Neuron (in vitro differentiated cells): ENCODE measurements at regions not wholly inside any gene's neighbourhood (a gene's known extent, or its start where the extent isn't known, plus 50 kb on each side); places are given as distances from the start of the nearest gene placed in this dataset.

Experiments
- H2AFZ ChIP-seq: one replicate; pipeline ENCODE4 v1.6.1; 2013; ENCODE audit warnings: low read depth, mild to moderate bottlenecking, inconsistent platforms, low read length, moderate library complexity
- H3K27me3 ChIP-seq: one replicate; pipeline ENCODE4 v1.6.1; 2013; ENCODE audit warnings: low read length; ENCODE audit not compliant: insufficient read depth
- H3K36me3 ChIP-seq: one replicate; pipeline ENCODE4 v1.6.1; 2013; ENCODE audit warnings: low read length; ENCODE audit not compliant: insufficient read depth
- H3K4me1 ChIP-seq: one replicate; pipeline ENCODE4 v1.6.1; 2013; ENCODE audit warnings: low read length; ENCODE audit not compliant: insufficient read depth
- H3K4me3 ChIP-seq: 2 replicates; pipeline ENCODE4 v1.5.1; 2013; ENCODE audit warnings: mild to moderate bottlenecking, low read length, moderate library complexity
- H3K9me3 ChIP-seq: one replicate; pipeline ENCODE4 v1.6.1; 2013; ENCODE audit warnings: low read length

DNA sequence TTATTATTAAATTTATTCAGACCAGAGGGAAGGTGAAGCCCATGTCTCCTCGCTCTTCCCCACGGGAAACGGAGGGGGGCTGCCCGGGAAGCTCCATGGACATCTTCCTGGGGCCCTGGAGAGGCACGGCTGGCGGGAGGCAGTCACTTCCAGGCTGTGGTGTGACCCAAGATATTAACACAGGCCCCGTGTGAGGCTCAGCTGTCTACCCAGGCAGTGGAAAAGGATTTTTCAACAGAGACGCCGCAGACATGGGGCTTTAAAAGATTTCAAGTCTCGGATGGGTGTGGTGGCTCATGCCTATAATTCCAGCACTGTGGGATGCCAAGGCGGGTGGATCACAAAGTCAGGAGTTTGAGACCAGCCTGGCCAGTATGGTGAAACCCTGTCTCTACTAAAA is 117.9 kb downstream of the ERMARD start:
- no peak overlapping the region for H3K4me3 ChIP-seq
- H3K4me1 ChIP-seq: no peaks in the 10 kb centered on the region
- H3K27me3 ChIP-seq: peaks cover 6% of the 10 kb centered on the region
- no peaks in the 10 kb centered on the region for H3K9me3 ChIP-seq
- no peak overlapping the region for H2AFZ ChIP-seq
- no peaks in the 10 kb centered on the region for H3K36me3 ChIP-seq

- H3K4me1 ChIP-seq: no peaks in the 10 kb centered on the region
- H2AFZ ChIP-seq: no peak overlapping the region
- H3K27me3 ChIP-seq: peaks cover 6% of the 10 kb centered on the region
- no peaks in the 10 kb centered on the region for H3K9me3 ChIP-seq
- H3K4me3 ChIP-seq: no peak overlapping the region
- no peaks in the 10 kb centered on the region for H3K36me3 ChIP-seq
These were observed 117.0 kb downstream of the ERMARD start for GRCh38 chr6:169868458-169868857.

DNA sequence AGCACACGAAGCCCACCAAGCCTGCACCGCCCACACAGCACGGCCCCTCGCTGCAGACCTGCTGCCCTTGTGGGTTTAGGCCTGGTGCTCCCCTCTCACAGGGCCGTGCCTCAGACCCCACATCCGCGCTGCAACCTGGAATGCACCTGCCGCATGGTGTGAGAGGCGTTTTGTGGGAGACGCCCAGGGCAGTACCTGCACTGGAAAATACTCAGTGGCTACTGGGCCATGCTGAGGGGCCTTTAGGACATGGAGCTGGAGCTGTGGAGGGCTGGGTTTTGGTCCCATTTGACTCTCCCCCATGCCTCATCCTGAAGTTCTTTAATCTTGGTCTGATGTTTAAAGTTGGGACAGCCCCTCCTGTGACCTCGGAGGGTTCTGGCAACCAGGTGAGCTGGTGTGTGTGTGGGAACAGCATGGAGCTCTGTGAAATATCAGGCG is 116.3 kb downstream of the ERMARD start:
- no peaks in the 10 kb centered on the region for H3K9me3 ChIP-seq
- H3K4me1 ChIP-seq: no peaks in the 10 kb centered on the region
- no peak overlapping the region for H3K4me3 ChIP-seq
- no peaks in the 10 kb centered on the region for H3K36me3 ChIP-seq
- H2AFZ ChIP-seq: no peak overlapping the region
- H3K27me3 ChIP-seq: peaks cover 6% of the 10 kb centered on the region

DNA sequence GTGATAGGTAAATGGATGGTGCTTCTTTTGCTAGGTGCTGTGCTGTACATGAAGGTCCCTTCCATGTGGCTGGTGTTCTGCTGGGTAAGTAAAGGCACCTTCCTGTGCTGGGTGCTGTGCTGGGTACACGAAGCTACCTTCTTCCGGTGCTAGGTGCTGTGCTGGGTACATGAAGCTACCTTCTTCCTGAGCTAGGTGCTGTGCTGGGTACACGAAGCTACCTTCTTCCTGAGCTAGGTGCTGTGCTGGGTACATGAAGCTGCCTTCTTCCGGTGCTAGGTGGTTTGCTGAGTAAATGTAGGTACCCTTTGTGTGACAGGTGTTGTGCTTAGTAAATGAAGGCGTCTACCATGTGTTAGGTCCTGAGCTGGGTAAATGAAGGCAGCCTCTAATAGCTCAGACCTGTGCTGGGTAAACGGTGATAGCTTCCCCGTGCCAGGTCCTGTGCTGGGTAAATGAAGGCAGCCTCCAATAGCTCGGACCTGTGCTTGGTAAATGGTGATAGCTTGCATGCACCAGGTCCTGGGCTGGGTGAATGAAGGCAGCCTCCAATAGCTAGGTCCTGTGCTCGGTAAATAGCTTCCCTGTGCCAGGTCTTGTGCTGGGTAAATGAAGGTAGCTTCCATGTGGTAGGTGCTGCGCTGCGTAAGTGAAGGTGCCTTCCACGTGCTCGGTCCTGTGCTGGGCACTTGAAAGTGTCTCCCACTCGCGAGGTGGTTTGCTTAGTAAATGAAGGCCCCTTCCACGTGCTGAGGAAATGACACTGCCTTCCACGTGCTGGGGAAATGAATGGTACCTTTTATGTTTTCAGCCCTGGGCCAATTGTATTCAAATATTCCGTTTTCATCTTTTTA is 115.5 kb downstream of the ERMARD start:
- no peaks in the 10 kb centered on the region for H3K9me3 ChIP-seq
- H3K27me3 ChIP-seq: peaks cover 6% of the 10 kb centered on the region
- no peaks in the 10 kb centered on the region for H3K4me1 ChIP-seq
- H3K4me3 ChIP-seq: no peak overlapping the region
- no peak overlapping the region for H2AFZ ChIP-seq
- no peaks in the 10 kb centered on the region for H3K36me3 ChIP-seq

DNA sequence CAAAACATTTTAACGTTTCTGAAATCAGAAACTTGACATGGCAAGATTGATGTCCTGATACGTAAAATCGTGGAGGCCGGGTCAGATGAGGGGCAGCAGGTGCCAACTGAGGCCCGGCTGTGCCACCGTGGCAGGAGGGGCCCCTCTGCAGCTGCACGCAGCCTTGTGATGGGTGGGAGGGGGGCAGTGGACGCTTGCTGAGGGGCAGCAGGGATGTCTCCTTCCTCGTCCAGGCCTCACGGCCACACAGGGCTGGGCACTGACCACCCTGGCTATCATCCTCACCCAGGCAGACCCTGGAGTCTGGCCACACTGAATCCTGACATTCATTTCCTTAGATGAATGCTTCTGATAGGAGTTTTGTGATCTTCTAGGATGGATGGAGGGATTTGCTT is 114.7 kb downstream of the ERMARD start:
- H3K36me3 ChIP-seq: no peaks in the 10 kb centered on the region
- H2AFZ ChIP-seq: no peak overlapping the region
- H3K27me3 ChIP-seq: peaks cover 6% of the 10 kb centered on the region
- H3K4me3 ChIP-seq: no peak overlapping the region
- H3K4me1 ChIP-seq: no peaks in the 10 kb centered on the region
- no peaks in the 10 kb centered on the region for H3K9me3 ChIP-seq

DNA sequence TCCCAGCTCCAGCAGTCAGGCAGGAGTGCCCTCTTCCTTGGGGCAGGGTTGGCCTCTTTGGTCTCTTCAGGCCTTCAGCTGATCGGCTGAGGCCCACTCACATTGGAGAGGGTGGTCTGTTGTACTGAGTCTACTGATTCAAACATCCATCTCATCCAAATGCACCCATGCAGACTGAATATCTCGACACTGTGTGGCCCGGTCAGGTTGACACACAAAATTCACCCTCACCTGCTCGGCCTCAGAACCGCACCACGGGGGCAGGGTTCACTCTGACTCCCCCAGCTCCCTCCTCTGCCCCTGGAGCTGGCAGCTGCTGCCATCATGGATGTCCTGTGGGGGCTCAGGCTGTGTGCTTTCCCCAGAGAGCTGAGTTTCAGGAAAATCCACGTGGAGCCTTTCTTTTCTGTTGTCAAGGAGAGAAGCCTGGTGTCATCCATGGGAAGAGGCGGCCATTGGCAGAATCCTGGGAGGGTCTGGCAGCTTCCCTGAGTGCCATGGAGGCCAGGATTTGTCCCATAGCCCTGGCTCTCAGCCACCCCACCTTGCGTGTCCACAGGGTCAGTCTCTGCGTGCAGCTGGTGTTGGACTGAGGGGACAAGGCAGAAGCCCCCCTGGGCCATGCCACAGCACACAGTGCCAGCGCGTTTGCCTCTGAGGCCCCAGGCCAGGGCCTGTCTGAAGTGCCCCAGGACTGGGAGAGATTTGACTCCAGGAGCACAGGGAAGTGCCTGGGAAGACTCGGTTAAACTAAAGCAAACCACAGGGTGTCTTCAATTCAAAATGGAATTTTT is 114.1 kb downstream of the ERMARD start:
- H3K4me1 ChIP-seq: no peaks in the 10 kb centered on the region
- no peak overlapping the region for H2AFZ ChIP-seq
- no peaks in the 10 kb centered on the region for H3K36me3 ChIP-seq
- no peaks in the 10 kb centered on the region for H3K9me3 ChIP-seq
- H3K27me3 ChIP-seq: peaks cover 6% of the 10 kb centered on the region
- no peak overlapping the region for H3K4me3 ChIP-seq

GRCh38 chr6:169864148-169865020 is 113.0 kb downstream of the ERMARD start:
- Histone ChIP-seq H3K27me3 (peaks cover 6% of the 10 kb centered on the region), H2AFZ (no peak overlapping the region), H3K4me3 (no peak overlapping the region), H3K9me3 (no peaks in the 10 kb centered on the region), H3K36me3 (no peaks in the 10 kb centered on the region), H3K4me1 (no peaks in the 10 kb centered on the region)

- H3K9me3 ChIP-seq: no peaks in the 10 kb centered on the region
- no peaks in the 10 kb centered on the region for H3K4me1 ChIP-seq
- H3K27me3 ChIP-seq: peaks cover 6% of the 10 kb centered on the region
- H3K36me3 ChIP-seq: no peaks in the 10 kb centered on the region
- H2AFZ ChIP-seq: no peak overlapping the region
- H3K4me3 ChIP-seq: no peak overlapping the region
These were observed 112.3 kb downstream of the ERMARD start for GRCh38 chr6:169863710-169864109.

DNA sequence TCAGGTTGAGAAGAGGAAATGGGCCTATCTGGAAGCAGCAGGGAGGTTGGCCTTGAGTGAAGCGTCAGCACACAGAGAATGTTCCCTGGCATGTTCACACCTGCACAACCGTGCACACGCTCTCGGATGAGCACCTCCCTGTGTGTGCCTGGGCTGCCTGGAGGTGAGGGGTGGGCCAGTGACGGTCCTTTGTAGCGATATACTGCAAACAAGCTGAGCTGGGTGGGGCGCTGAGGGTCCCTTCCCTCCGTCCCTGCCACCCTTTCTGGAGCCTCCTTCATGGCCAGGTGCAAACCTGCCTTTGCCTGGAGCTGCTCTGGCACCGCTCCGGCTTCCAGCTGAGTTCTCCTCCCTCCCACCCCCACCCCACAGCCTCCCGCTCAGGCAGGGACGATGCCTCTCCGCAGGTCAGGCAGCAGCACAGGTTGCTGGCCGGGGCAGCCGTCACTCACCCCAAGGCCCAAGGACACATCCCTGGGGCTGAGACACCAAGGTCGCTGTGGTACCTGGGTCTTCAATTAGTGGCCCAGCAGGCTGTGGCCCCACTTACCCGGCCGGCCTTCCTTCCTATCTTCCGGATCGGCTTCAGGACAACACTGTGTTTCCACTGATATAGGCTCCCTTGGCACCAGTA is 111.6 kb downstream of the ERMARD start:
- Histone ChIP-seq H3K27me3 (peaks cover 6% of the 10 kb centered on the region), H3K4me3 (no peak overlapping the region)

DNA sequence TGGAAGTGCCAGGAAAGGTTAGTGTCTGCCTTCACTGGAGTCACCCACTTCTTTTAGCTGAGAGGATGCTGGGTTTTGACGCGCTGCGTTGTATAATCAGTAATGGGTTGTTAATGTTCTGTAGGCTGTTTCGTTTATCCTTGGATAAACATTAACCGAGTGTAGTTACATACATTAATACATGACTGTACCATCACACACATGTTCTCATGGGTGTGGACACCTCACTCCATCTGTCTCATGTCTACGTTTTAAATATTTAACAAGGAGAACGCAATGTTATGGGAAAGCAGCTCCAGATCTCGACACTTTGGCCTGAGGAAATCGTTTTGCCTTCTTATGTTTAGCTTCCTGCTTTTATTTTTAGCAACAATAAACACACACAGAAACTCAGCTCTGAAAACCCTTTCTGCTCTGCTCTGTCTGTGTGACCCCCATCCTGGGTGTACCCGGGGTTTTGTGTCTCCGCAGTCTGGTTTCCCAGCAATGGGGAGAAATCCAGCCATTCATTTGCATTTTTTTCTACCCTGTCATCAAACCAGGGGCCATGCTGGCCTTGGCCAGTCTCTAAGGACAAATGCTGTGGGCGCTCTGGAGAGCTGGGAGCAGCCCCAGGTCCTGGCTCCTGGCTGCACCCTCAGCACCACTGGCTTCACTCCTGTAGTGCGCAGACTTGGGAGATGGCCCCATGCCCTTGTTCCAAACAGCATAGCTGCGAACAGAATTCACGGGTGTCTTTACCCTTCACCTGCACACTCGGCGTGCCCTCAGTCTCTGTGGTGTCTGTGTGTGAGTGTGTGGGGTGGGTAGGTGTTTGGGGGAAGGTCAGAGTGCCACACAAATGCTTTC is 110.8 kb downstream of the ERMARD start:
- Histone ChIP-seq H3K36me3 (no peaks in the 10 kb centered on the region), H2AFZ (no peak overlapping the region), H3K4me3 (no peak overlapping the region)

More for the DNA sequence above, 111.6 kb downstream of the ERMARD start:
- H3K4me1 ChIP-seq: no peaks in the 10 kb centered on the region
- no peaks in the 10 kb centered on the region for H3K36me3 ChIP-seq
- H3K9me3 ChIP-seq: peaks cover 3% of the 10 kb centered on the region
- no peak overlapping the region for H2AFZ ChIP-seq

DNA sequence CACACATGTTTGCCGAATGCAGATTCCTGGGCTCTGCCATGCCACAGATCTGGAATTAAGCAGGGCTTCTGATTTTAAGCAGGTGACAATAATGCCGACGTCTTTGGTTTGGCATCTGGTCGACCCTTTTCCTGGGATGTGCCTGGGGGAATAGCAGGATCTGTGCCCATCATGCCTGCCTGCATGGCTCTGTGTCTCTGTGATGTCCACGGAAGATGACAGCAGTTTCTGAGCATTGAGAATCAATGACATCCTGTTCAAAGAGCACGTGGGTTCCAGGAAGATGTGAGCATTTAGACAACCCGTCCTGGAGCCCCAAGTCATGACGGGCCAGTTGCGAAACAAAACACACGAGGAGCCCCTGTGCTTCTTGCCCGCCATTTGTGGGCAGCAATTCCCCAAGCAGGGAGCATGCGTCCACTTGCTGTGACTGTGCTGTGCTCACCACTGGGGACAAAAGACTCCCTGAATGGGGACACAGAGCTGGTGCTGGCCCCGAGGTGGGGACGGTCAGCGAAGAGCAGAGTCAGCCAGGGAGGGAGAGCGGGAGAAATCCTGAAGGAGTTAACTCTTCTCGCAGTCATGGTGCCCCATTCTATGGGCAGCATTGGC is 110.1 kb downstream of the ERMARD start:
- Histone ChIP-seq H3K4me1 (no peaks in the 10 kb centered on the region), H3K36me3 (no peaks in the 10 kb centered on the region), H3K27me3 (peaks cover 4% of the 10 kb centered on the region), H3K9me3 (peaks cover 6% of the 10 kb centered on the region), H2AFZ (no peak overlapping the region), H3K4me3 (no peak overlapping the region)

More for the DNA sequence above, 110.8 kb downstream of the ERMARD start:
- Histone ChIP-seq H3K27me3 (peaks cover 6% of the 10 kb centered on the region), H3K4me1 (no peaks in the 10 kb centered on the region), H3K9me3 (peaks cover 6% of the 10 kb centered on the region)
